Left lung (tissue), 4 donors: ENCODE measurements at regions not wholly inside any gene's neighbourhood (a gene's known extent, or its start where the extent isn't known, plus 50 kb on each side); places are given as distances from the start of the nearest gene placed in this dataset.

Experiments
- ATAC-seq: fragments of 200-7000 bp; cut with Tn5 transposase; one replicate; pipeline ENCODE4 v1.9.1; 2020; ENCODE audit warnings: moderate library complexity
- DNase-seq, 4 donors: peaks; one replicate each; pipeline ENCODE4 v3.0.0-alpha.2; 2013 to 2020
- H3K27ac ChIP-seq, 2 donors: fragments of 200-600 bp; sonication (generic) in 1 of 2; one replicate each; pipeline versions ENCODE4 v1.5.0 to v1.8.0; 2020 to 2021
- H3K27me3 ChIP-seq, 2 donors: fragments of 200-600 bp; sonication (generic) in 1 of 2; one replicate each; pipeline versions ENCODE4 v1.5.0 to v1.8.0; 2020 to 2021
- H3K36me3 ChIP-seq, 2 donors: fragments of 200-600 bp; sonication (generic) in 1 of 2; one replicate each; pipeline versions ENCODE4 v1.5.0 to v1.8.0; 2020 to 2021
- H3K4me1 ChIP-seq, 2 donors: fragments of 200-600 bp; one replicate each; pipeline ENCODE4 v1.8.0; 2021
- H3K4me3 ChIP-seq, 2 donors: fragments of 200-600 bp; sonication (generic) in 1 of 2; one replicate each; pipeline versions ENCODE4 v1.5.0 to v1.8.0; 2020 to 2021; ENCODE audit warnings: mild to moderate bottlenecking in 1 of 2
- H3K9me3 ChIP-seq, 2 donors: fragments of 200-600 bp; sonication (generic) in 1 of 2; one replicate each; pipeline versions ENCODE4 v1.5.0 to v1.8.0; 2020 to 2021
- intact Hi-C, 2 donors: fragments of 100-400 bp; cut with DNase I; formaldehyde crosslinking; loops; one replicate each; pipeline versions ENCODE4 v1.11.2 to v1.14.2; 2022
- TF ChIP-seq, protein P1 (sequence below), 2 donors: fragments of 200-600 bp; sonication (generic) in 1 of 2; IDR thresholded peaks; one replicate each; pipeline versions ENCODE4 v1.5.0 to v1.8.0; 2021; ENCODE audit warnings: antibody characterized with exemption in 2 of 2
- donor health status: DM: no; HTN: yes; CAD: no.
- donor health status: DM: no; HTN: no; CAD: no.

GRCh38 chr1:56133522-56134472 is 445.6 kb downstream of the PLPP3 start:
- H3K9me3 ChIP-seq = no peaks in the 10 kb centered on the region
- intact Hi-C loops = no loop called here
- H3K27me3 ChIP-seq = no peaks in the 10 kb centered on the region
- no peak overlapping the region for H3K4me3 ChIP-seq
- TF ChIP-seq, protein P1, sequence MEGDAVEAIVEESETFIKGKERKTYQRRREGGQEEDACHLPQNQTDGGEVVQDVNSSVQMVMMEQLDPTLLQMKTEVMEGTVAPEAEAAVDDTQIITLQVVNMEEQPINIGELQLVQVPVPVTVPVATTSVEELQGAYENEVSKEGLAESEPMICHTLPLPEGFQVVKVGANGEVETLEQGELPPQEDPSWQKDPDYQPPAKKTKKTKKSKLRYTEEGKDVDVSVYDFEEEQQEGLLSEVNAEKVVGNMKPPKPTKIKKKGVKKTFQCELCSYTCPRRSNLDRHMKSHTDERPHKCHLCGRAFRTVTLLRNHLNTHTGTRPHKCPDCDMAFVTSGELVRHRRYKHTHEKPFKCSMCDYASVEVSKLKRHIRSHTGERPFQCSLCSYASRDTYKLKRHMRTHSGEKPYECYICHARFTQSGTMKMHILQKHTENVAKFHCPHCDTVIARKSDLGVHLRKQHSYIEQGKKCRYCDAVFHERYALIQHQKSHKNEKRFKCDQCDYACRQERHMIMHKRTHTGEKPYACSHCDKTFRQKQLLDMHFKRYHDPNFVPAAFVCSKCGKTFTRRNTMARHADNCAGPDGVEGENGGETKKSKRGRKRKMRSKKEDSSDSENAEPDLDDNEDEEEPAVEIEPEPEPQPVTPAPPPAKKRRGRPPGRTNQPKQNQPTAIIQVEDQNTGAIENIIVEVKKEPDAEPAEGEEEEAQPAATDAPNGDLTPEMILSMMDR (IDR thresholded peaks at IDR 0.05) = no peak
- ATAC-seq (no peak), DNase-seq (peak in 2 of 4 donors; percentile 46 to 49)
- H3K27ac ChIP-seq = no peak overlapping the region
- peaks cover 0 to 4% of the 10 kb centered on the region in 2 donors for H3K4me1 ChIP-seq
- no peaks in the 10 kb centered on the region for H3K36me3 ChIP-seq

DNA sequence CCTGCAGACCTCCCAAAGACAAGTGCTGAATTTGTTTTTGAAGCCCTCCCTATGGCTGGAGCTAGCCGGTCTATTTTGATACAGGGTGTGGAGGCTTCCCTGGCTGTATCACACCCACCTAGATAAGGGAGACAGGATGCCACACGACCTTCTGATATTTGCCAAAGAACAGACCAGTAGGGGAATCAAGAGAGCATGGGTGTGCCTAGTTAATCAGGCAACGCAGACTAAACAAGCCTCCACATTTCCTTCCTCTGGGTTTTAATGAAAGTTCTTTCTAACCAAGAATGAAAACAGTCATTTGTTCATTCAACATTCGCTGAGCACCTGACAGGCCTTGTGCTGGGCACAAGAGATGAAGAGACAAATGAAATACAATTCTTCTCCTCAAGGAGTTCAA is 446.8 kb downstream of the PLPP3 start:
- intact Hi-C loops = no loop called here
- Histone ChIP-seq H3K4me1 (peaks cover 0 to 4% of the 10 kb centered on the region in 2 donors), H3K27me3 (no peaks in the 10 kb centered on the region), H3K4me3 (no peak overlapping the region), H3K9me3 (no peaks in the 10 kb centered on the region), H3K27ac (no peak overlapping the region), H3K36me3 (no peaks in the 10 kb centered on the region)
- TF ChIP-seq, protein P1 (IDR thresholded peaks at IDR 0.05) = no peak
- no peak for ATAC-seq
- no peak for DNase-seq

- DNase-seq = no peak
- no peaks in the 10 kb centered on the region for H3K36me3 ChIP-seq
- no peak for ATAC-seq
- peaks cover 0 to 4% of the 10 kb centered on the region in 2 donors for H3K4me1 ChIP-seq
- no peaks in the 10 kb centered on the region for H3K9me3 ChIP-seq
- intact Hi-C loops = no loop called here
- H3K27me3 ChIP-seq = no peaks in the 10 kb centered on the region
- TF ChIP-seq, protein P1 (IDR thresholded peaks at IDR 0.05) = no peak
- no peak overlapping the region for H3K27ac ChIP-seq
- H3K4me3 ChIP-seq = no peak overlapping the region
Measured at GRCh38 chr1:56129837-56130236, 449.5 kb downstream of the PLPP3 start.

GRCh38 chr1:56125316-56125715 is 454.0 kb downstream of the PLPP3 start:
- ATAC-seq (no peak), DNase-seq (no peak)
- no peak overlapping the region for H3K4me3 ChIP-seq
- intact Hi-C loops = no loop called here
- no peaks in the 10 kb centered on the region for H3K36me3 ChIP-seq
- H3K27ac ChIP-seq = no peak overlapping the region
- TF ChIP-seq, protein P1 (IDR thresholded peaks at IDR 0.05) = no peak
- peaks cover 0 to 8% of the 10 kb centered on the region in 2 donors for H3K9me3 ChIP-seq
- H3K4me1 ChIP-seq = no peaks in the 10 kb centered on the region
- no peaks in the 10 kb centered on the region for H3K27me3 ChIP-seq

DNA sequence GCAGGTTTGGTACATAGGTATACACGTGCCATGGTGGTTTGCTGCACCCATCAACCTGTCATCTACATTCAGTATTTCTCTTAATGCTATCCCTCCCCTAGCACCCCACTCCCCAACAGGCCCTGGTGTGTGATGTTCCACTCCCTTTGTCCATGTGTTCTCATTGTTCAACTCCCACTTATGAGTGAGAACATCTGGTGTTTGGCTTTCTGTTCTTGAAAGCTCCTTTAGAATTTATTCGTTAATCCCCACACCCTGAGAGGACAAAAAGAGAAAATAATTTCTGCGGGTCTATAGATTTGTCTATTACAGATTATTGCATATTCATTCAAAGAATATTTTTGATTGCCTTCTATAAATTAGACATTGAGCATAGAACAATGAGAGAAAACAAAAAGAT is 455.5 kb downstream of the PLPP3 start:
- peaks cover 0 to 8% of the 10 kb centered on the region in 2 donors for H3K9me3 ChIP-seq
- TF ChIP-seq, protein P1 (IDR thresholded peaks at IDR 0.05) = no peak
- no peak overlapping the region for H3K27ac ChIP-seq
- no peaks in the 10 kb centered on the region for H3K36me3 ChIP-seq
- intact Hi-C loops = no loop called here
- no peak for ATAC-seq
- no peak overlapping the region for H3K4me3 ChIP-seq
- no peaks in the 10 kb centered on the region for H3K4me1 ChIP-seq
- H3K27me3 ChIP-seq = no peaks in the 10 kb centered on the region
- no peak for DNase-seq
